ENCODE measurements at regions not wholly inside any gene's neighbourhood (a gene's known extent, or its start where the extent isn't known, plus 50 kb on each side); places are given as distances from the start of the nearest gene placed in this dataset.

DNA sequence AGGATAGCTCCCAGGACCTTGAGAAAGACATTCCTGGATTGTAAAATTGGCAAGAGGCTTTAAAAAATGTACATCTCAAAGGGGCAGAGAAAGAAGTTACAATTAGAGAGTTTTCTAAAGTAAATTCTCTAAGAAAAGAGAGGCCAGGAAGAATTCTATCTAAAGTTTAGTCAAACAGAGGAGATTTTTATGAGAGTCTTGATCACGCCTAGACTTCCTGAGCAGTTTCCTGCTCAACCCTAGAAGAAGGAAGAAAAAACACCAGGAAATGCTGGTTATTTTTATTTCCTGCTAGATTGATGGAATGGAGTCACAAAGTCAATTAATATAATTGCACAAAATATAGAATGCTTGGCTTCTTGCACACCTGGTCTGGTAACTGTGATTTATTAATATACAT lies 269.1 kb downstream of the PCDH20 start:
- no peaks in the 10 kb centered on the region for H4K20me1 ChIP-seq (ENCODE audit: insufficient read depth, poor library complexity, severe bottlenecking)
- H3K4me3 ChIP-seq: no peak overlapping the region
- H3K79me2 ChIP-seq: no peaks in the 10 kb centered on the region
- WGBS (ENCODE audit: low lambda C conversion rate, missing lambda C conversion rate): 85% methylated on average over 1 of the region's 1 CpG
- H3K27me3 ChIP-seq: no peaks in the 10 kb centered on the region
- H3K27ac ChIP-seq: no peak overlapping the region
- H2AFZ ChIP-seq: no peak overlapping the region
- H3K36me3 ChIP-seq (replicated peaks; ENCODE audit: insufficient read depth, low read depth): no peaks in the 10 kb centered on the region
- TF ChIP-seq, protein P1, sequence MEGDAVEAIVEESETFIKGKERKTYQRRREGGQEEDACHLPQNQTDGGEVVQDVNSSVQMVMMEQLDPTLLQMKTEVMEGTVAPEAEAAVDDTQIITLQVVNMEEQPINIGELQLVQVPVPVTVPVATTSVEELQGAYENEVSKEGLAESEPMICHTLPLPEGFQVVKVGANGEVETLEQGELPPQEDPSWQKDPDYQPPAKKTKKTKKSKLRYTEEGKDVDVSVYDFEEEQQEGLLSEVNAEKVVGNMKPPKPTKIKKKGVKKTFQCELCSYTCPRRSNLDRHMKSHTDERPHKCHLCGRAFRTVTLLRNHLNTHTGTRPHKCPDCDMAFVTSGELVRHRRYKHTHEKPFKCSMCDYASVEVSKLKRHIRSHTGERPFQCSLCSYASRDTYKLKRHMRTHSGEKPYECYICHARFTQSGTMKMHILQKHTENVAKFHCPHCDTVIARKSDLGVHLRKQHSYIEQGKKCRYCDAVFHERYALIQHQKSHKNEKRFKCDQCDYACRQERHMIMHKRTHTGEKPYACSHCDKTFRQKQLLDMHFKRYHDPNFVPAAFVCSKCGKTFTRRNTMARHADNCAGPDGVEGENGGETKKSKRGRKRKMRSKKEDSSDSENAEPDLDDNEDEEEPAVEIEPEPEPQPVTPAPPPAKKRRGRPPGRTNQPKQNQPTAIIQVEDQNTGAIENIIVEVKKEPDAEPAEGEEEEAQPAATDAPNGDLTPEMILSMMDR (IDR thresholded peaks at IDR 0.05; ENCODE audit: poor library complexity): no peak
- no peak for TF ChIP-seq EZH2phosphoT487 (IDR thresholded peaks at IDR 0.05; ENCODE audit: low read depth, severe bottlenecking, unreplicated experiment)
- no peak for TF ChIP-seq EZH2 (IDR thresholded peaks at IDR 0.05; ENCODE audit: borderline replicate concordance)
- no peaks in the 10 kb centered on the region for H3K9me3 ChIP-seq (ENCODE audit: low read depth)
- H3K9me2 ChIP-seq (replicated peaks; ENCODE audit: insufficient read depth): no peaks in the 10 kb centered on the region
- H3K4me1 ChIP-seq (ENCODE audit: insufficient read depth): no peaks in the 10 kb centered on the region
- no peak overlapping the region for H3K4me2 ChIP-seq
- no peak for DNase-seq (ENCODE audit: low spot score)

DNA sequence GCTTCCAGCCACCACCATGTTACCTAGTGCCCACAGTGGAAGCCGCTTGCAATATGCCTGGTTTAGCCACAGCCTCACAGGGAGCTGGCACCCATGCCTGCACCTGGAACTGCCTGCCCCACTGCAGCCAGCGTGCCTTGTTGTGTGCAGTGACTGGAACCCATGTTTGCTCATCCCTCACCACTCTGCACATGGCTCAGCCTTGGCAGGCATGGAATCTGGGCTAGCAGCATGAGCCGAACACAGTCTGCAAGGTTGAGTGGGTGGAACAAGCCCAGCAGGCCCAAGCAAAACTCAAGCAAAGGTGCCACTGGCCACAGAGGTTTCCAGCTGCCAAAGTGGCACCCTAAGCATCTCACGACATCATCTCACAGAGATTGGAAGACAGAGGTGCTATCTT lies 269.5 kb downstream of the PCDH20 start:
- Histone ChIP-seq H3K36me3 (replicated peaks; ENCODE audit: insufficient read depth, low read depth) (no peaks in the 10 kb centered on the region), H3K9me2 (replicated peaks; ENCODE audit: insufficient read depth) (no peaks in the 10 kb centered on the region), H2AFZ (no peak overlapping the region), H3K27ac (no peak overlapping the region), H3K4me1 (ENCODE audit: insufficient read depth) (no peaks in the 10 kb centered on the region), H3K27me3 (no peaks in the 10 kb centered on the region), H3K9me3 (ENCODE audit: low read depth) (no peaks in the 10 kb centered on the region), H3K79me2 (no peaks in the 10 kb centered on the region), H3K4me3 (no peak overlapping the region), H4K20me1 (ENCODE audit: insufficient read depth, poor library complexity, severe bottlenecking) (no peaks in the 10 kb centered on the region), H3K4me2 (no peak overlapping the region)
- TF ChIP-seq EZH2 (IDR thresholded peaks at IDR 0.05; ENCODE audit: borderline replicate concordance) (no peak), EZH2phosphoT487 (IDR thresholded peaks at IDR 0.05; ENCODE audit: low read depth, severe bottlenecking, unreplicated experiment) (no peak)
- TF ChIP-seq, protein P1 (IDR thresholded peaks at IDR 0.05; ENCODE audit: poor library complexity): no peak
- no peak for DNase-seq (ENCODE audit: low spot score)
- 93% methylated on average over 4 of the region's 4 CpGs for WGBS (ENCODE audit: low lambda C conversion rate, missing lambda C conversion rate)

DNA sequence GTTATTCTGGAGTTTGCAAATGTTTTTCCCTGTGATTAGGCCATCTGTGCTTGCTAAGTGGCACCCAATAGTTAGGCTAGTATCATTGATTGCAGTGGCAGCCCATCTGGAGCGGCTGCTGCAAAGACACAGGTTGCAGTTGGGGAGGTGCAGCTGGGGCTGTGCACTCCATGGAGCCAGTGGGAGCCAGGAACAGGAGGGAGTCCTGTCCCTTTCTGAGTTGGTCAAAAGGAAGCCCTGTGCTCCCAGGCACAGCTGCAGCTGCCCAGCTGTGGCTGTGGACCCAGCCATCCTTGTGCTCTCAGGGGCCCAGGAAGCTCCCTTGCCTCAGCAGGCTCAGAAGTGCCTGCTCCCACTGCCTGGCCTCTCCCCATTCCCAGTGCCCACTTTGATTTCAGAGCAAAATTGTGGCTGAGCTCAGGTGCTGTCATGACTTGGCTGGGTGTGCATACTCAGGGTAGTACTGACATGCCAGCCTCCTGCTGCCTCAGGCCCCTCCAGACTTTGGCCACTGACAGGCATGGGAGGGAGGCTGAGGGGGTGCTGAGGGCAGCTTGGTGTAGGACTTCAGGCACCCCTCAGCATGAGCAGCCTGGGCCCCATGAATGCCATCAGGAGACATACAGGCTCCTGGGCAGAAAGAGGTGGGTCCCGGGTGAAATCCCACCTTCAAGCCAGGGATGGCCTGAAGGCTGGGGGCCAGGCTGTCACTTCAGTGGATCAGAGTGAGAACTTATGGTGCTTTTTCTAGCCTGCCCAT lies 270.6 kb downstream of the PCDH20 start:
- 89% methylated on average over 2 of the region's 2 CpGs for WGBS (ENCODE audit: low lambda C conversion rate, missing lambda C conversion rate)
- Histone ChIP-seq H2AFZ (no peak overlapping the region), H3K9me3 (ENCODE audit: low read depth) (no peaks in the 10 kb centered on the region), H3K4me1 (ENCODE audit: insufficient read depth) (no peaks in the 10 kb centered on the region), H3K79me2 (no peaks in the 10 kb centered on the region), H3K4me3 (no peak overlapping the region), H3K9me2 (replicated peaks; ENCODE audit: insufficient read depth) (no peaks in the 10 kb centered on the region), H4K20me1 (ENCODE audit: insufficient read depth, poor library complexity, severe bottlenecking) (no peaks in the 10 kb centered on the region), H3K27me3 (no peaks in the 10 kb centered on the region), H3K27ac (no peak overlapping the region), H3K4me2 (no peak overlapping the region), H3K36me3 (replicated peaks; ENCODE audit: insufficient read depth, low read depth) (no peaks in the 10 kb centered on the region)
- no peak for DNase-seq (ENCODE audit: low spot score)
- no peak for TF ChIP-seq EZH2 (IDR thresholded peaks at IDR 0.05; ENCODE audit: borderline replicate concordance)
- TF ChIP-seq EZH2phosphoT487 (IDR thresholded peaks at IDR 0.05; ENCODE audit: low read depth, severe bottlenecking, unreplicated experiment): no peak
- TF ChIP-seq, protein P1 (IDR thresholded peaks at IDR 0.05; ENCODE audit: poor library complexity): no peak

Data from hepatocyte (in vitro differentiated cells).